GM21390 (cell line): ENCODE measurements at regions not wholly inside any gene's neighbourhood (a gene's known extent, or its start where the extent isn't known, plus 50 kb on each side); places are given as distances from the start of the nearest gene placed in this dataset.

Source experiments
- ATAC-seq: cut with Tn5 transposase; IDR thresholded peaks from one replicate; pipeline ENCODE4 v1.9.1; 2021; ENCODE audit not compliant: unreplicated experiment

DNA sequence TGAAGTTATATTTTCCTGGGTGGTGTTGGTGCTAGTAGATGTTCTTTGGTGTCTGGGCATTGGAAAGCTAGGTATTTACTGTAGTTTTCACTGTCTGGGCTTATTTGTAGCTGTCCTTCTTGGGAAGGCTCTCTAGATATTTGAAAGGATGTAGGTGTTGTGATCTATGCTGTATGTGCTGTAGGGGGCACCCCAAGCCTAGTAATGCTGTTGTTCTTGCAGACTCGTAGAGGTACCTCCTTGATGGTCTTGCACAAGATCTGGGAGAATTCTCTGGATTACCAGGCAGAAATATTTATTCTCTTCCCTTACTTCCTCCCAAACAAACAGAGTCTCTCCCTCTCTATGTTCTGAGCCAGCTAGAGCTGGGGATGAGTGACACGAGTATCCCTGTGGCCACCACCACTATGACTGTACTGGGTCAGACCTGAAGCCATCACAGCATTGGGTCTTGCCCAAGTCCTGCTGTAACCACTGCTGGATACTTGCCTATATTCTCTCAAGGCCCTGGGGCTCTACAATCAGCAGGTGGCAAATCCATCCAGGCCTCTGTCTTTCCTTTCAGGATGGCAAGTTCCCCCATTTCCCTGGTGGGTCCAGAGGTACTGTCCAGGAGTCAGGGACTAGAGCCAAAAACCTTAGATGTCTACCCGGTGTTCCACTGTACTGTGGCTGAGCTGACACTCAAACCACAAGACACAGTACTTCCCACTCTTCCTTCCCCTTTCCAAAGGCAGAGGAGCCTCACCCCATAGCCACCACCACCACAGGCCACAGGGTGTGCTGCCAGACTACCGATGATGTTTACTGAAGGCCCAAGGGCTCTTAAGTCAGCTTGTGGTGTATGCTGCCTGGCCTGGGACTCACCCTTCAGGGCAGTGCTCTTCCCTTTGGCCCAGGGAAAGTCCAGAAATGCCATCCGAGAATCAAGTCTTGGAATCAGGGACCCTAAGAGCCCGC lies 195.2 kb upstream of the DPPA4 start:
- ATAC-seq: peak; percentile 75

DNA sequence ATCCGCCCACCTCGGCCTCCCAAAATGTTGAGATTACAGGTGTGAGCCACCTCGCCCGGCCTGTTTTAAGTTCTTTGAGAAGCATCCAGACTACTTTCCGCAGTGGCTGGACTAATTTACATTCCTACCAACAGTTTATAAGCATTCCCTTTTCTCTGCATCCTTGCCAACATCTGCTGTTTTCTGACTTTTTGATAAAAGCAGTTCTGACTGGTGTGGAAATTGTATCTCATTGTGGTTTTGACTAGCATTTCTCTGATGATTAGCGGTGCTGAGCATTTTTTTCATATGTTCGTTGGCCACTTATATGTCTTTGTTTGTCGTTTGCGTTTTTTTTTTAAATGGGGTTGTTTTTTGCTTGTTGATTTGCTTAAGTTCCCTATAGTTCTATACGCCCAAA lies 208.4 kb upstream of the DPPA4 start:
- no peak for ATAC-seq

DNA sequence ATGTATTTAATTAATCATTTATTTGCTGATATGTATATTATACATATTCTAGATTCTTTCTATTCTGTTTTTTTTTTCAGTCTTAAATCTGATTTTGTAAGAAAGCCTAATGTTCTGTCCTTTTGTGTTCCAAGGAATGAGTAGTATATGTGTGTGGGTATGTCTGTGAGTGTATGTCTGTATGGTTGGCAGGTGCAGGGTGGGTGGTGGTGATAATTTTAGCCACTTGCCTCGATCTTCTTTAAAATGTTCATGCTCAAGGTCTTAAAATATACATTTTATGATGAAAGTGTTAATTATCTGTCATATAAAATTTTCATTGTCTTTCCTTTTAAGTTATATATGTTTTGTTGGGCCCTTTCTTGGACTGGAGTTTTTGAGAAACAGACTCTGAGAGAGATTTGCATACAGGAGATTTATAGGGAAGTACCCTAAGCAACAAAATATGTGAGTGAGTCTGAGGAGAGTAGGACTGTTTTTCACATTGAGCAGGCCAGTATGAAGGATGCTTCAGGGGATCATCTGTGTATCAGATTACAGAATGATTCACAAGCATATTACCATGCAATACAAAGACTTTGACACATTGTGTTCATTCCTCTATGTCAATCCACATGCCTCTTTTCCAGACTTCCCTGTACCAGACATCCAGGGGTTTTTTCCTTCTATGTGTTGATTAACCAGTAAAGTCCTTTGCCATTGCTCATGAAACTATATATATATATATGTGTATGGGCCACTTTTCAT lies 211.0 kb upstream of the DPPA4 start:
- ATAC-seq: peak; percentile 42

DNA sequence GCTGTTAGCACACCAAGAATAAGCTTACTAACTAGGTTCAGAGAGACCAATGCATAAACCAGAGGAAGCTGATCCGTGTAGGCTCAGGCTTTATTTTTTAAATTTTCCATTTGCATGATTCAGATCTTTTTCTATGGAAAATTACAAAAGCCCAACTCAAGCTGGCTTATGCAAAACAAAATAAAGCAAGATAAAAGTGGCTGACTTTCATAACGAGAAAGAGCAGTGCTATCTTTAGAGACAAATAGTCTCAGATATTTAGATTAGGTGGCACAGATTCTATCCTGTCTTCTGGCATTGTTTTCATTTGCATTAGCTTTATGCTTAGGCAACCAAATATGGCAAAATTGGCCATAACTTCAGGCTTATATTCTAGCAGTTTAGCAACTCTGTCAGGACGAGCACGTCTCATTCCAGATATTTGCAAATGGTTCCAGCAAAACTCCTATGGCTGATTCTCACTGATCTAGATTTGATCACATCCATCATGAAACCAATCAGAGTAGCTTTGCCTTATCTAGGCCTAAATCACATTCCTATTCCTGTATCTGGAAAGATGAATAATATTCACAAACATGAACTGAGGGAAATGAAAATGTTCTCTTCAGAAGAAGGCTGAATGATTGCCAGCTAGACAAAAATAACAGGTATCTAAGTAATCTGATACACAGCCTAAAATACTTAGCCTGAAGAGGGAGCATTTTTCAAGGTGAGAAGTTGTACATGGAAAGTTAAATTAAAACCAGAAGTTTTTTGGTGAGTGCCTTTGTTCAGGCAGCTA lies 216.4 kb upstream of the DPPA4 start:
- no peak for ATAC-seq

DNA sequence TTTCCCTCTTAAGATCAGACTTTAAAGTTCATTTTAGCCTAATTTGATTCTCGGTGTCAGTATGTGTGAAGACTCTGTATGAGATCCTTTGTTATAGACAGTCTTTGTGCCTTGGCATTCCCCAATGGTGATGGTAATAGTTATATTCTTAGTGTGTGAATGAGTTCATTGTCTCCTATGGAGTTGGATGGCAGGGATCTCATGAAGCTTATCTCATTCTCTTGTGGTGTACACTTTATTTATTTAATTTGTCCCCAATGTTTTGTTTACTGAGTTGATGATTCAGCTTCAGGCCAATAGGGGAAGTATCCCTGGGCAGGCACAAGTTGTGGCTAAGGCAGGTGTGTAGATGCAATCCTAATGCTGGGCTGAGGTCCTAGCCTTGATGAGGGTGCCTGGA lies 222.0 kb upstream of the DPPA4 start:
- ATAC-seq: no peak

DNA sequence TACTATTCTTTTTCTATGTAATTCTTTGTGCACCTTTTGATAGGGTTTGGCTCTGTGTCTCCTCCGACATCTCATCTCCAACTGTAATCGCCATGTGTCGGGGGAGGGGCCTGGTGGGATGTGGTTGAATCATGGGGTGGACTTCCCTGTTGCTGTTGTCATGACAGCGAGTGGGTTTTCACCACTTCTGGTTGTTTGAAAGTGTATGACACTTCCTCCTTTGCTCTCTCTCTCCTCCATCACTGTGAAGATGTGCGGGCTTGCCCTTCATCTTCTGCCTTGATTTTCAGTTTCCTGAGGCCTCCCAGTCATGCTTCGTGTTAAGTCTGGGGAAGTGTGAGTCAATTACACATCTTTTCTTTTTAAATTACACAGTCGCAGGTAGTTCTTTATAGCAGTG lies 225.8 kb upstream of the DPPA4 start:
- ATAC-seq: no peak

DNA sequence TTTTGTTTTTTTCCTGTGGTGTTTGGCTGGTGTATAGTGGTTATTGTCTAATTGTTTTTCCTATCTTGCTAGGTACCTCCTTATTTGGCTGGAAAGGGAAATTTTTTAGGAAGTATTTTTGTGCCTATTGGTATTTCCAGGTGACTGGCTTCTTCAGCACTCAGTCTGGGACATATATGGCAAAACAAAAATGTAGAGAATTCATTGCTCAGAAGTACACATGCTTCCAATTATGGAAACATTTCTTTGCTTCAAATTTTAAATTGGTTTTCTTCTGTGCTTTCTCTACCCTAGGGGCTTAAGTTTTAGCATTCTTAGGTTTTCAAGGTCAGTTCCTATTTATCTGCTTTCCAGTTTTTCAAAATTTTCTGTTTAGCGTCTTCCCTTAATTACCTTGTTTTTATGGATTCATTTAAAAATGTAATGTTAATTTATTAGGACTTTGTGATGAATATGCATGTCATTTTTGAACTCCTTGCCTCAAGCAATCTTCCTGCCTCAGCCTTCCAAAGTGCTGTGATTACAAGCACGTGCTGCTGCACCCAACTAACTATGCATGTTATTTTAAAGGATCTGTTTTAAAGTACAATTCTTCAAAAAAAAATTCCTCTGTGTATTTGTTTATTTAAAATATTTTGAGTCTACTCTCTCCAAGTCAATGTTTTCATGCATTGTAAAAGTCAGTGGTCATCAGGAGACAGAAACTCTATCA lies 231.9 kb upstream of the DPPA4 start:
- no peak for ATAC-seq

DNA sequence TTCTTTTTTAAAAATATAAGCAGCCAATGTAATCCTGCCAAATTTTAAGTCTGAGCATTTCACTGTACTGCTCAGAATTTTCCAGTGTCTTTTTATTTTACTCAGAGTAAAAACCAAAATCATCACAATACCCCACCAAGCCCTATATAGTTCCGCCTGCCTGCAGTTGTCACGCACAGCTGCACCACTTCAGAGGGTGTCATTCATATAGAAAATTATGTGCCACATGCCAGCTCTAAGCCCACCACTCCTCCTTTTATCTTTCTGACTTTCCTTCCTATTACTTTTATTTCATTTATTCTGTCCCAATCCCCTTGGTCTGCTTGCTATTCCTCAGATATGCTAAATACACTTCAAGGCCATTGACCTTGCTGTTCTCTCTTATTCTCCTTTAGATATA lies 233.1 kb upstream of the DPPA4 start:
- no peak for ATAC-seq

DNA sequence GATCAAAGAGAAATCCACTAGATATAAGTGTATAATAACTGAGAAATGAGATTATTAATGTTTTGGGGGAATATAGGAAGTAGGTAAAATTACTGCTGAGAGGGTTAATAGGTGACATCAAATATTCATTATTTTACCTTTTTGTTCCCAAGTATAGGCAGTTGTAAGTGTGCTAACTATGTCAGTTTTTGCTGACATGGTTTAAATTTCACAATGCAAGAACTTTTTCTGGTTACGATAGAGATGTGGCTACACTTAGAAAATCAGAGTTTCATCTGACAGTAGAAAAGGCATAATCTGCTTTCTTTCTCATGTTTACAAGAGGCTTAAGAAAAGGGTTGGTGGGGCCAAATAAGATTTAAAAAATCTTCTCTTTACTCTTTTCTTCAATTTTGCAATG lies 235.0 kb upstream of the DPPA4 start:
- ATAC-seq: no peak

DNA sequence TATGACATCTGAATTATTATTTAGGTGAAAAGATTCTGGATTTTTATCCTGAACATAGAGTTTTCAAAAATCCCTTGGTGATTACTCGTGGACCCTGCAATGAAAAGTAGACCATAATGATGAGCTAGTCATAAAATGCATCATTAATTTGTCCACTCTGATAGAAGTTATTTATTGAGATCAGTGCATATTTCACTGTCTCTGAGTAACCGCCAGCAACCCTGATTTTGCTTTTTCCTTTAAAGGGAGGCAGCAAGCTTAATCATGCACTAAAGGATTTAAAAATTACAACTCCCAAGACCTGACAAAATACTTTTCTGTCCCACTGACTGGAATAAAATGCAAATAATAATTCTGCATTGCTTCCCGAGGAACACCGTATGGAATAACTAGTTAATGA lies 259.6 kb upstream of the DPPA4 start:
- ATAC-seq: no peak

DNA sequence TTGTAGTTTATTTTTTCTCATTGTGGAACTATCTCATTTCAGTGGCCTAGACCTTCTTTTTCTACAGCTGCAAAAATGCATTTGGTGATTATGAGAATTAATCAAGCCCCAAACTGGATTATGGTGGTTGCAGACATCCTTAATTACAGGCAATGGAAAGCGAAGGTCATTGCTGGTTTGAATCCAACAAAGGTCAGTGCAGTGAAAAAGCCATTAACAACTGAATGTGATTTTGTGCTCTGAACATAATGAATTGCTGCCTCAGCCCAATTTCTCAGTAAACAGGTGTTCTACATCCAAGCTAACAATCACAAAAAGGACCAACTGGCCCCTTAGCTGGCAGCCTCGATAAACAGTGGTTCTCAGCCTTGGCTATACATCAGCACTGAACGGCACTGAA lies 260.1 kb upstream of the DPPA4 start:
- ATAC-seq: no peak

DNA sequence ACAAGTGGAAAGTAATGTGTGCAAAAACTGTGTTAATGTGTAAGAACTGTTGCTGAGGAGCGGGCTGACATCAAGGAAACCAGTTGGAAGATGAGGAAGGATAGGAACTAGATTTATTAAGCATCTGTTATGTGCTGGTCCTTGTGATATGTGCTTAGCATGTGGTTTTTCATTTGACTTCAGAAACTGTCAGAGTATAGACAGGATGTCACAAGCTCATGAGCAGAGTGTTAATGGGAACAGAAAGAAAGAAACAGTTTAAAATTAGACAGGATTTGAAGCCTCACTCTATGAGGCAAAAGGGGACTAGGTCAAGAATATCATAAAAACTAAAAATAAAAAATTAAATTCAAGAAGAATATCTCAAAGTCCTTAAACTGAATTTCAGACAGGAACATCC lies 270.6 kb upstream of the DPPA4 start:
- ATAC-seq: peak; percentile 76

DNA sequence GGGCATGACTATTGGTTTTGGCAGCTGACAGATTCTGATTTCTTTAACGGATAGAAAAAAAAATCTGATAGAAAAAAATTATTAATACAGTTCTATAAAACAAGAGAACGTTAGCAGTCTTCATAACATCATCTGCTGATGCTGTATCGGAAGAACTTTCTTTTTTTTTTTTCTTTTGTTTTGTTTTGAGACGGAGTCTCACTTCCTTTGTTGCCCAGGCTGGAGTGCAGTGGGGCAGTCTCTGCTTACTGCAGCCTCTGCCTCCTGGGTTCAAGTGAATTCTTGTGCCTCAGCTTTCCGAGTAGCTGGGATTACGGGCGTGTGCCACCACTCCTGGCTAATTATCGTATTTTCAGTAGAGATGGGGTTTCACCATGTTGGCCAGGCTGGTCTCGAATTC lies 271.2 kb upstream of the DPPA4 start:
- ATAC-seq: peak; percentile 76

DNA sequence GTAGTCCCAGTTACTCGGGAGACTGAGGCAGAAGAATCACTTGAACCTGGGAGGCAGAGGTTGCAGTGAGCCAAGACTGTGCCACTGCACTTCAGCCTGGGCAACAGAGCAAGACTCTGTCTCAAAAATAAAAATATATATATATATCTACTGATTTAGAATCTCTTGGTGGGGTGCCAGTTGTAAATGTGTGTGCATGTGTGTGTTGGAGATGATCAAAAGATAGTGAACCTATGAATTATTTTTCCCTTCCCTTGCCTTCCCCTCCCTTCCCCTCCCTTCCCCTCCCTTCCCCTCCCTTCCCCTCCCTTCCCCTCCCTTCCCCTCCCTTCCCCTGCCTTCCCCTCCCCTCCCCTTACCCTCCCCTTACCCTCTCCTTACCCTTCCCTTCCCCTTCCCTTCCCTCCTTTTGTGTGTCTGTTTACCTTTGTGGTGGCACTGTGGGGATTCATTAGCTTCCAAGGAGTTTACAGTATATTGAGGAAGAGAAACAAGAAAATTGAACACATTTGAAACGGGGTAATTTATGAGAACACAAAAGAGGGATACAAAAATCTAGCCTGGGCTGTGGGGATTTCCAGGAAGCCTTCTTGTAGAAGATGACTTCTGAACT lies 281.5 kb upstream of the DPPA4 start:
- no peak for ATAC-seq

DNA sequence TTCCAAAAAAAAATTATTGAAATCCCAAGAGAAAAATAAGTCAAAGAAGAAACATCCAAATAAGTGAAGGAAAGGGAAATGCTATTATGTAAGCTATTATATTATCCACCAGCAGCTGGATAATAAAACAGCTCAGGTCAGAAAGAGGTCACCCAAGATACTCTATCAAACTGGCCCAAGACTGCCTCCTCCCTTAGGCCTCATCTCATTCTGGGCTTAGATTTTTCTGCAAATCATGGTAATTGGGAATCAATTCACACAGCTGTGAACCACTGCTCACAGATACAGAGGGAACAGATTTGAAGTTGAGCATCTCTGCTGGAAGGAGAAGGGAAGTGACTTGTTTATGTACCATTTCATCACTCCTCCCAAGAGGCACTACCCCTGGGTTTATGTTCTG lies 294.6 kb upstream of the DPPA4 start:
- no peak for ATAC-seq

DNA sequence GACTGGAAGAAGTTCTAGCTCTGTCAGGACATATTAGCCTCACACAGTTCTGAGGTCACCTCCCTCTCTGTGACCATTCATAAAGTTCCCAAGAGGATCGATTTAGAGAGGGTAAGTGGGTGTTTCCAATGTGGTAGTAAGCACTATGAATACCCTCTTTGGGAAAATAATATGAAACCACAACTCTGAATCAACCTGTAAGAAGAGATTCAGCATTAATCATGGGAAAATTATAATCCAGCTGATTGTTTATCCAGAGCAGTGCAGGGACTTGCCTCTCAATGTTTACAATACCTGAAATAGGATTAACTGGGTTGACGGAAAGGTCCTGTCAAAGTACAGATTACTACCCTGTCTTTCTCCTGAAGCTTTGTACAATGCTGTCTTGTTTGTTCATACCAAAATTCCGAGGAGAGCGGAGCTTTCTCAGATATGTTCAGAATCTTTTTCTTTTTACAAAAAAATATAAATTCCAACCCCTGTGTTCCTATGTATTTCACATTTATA lies 302.9 kb upstream of the DPPA4 start:
- no peak for ATAC-seq

DNA sequence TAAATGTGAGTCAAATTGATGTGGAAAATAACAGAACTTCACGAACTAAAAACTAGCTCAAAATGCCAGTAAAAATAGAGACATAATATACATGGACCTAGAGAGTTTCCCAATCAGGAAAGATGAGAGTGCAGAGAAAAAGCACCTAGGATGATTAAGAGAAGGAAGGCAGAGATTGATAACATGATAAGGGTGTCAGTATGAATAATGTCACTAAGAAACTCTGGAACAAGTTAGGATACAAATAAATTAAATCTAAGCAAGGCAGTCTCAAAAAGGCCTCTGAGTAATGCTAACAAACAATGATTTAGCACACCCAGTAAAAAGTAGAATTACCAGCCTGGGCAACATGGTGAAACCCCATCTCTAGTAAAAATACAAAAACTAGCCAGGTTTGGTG lies 304.7 kb upstream of the DPPA4 start:
- no peak for ATAC-seq

DNA sequence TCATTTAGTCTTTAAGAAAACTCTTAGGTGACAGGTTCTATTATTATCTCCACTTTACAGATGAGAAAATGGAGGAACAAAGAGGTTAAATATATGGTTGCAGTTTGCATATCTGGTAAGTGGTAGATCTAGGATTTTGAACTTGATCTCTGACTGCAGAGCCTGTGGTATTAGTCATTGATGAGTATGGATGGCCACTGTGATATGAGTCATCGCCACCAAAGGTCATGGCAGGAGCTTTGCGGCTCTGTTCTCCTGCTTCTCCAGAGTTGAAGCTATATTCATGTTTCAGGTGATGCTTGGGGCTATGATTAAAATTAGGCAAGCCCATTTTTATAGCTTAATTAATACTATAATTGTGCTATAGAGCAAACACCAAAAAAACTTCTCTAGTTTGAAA lies 306.2 kb upstream of the DPPA4 start:
- ATAC-seq: no peak

DNA sequence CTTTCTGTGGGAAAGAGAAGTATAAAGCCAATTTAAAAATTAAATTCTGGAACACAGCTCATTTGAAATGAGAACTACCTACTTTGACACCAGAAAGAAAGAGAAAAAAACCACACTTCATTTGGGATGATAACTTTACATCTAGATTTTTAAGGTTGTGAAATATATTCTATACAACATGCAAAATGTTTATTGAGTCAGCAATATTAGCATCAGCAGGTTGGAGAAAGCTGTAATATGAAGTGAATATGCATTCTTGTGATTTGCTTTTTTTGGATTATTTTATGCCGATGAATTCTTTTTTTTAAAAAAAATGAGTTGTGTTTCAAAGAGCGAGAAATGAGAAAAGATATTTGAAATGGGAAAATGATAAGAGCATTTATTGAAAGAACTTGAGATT lies 307.0 kb upstream of the DPPA4 start:
- no peak for ATAC-seq

DNA sequence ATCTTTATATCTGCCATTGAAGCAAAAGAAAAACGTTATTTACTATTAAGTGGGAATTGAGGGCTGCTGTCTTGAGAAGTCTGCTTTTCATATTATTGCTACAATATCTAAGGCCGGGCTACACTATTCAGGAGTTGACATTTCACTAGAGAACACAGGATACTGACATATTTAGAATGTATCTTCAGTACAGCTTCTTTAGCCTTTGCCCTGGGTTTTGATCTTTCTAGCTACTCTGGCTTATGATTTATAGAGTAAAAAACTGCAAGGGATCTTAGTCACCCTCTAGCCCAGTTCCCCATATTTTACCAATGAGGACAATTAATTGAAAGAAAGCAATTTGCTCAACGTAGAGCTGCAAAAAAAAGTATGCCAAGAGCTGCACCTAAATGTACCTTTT lies 307.4 kb upstream of the DPPA4 start:
- ATAC-seq: no peak
